ENCODE measurements at regions not wholly inside any gene's neighbourhood (a gene's known extent, or its start where the extent isn't known, plus 50 kb on each side); places are given as distances from the start of the nearest gene placed in this dataset.

GRCh38 chr7:22671177-22671879 lies 55.7 kb upstream of the IL6 start:
- Histone ChIP-seq H2AFZ (ENCODE audit: insufficient read depth, low read length, poor library complexity) (no peak overlapping the region), H2BK5ac (ENCODE audit: low read depth, low read length, poor library complexity) (no peak overlapping the region), H3K27me3 (ENCODE audit: insufficient read depth, low read length) (no peaks in the 10 kb centered on the region), H3K14ac (ENCODE audit: low read length) (peak overlapping the region; percentile 64), H3K79me2 (ENCODE audit: control insufficient read depth, insufficient read depth, low read length, poor library complexity) (no peaks in the 10 kb centered on the region), H4K12ac (ENCODE audit: low read depth, low read length) (no peak overlapping the region), H3K4ac (ENCODE audit: low read depth, low read length) (no peak overlapping the region), H3K4me2 (ENCODE audit: low read length) (no peak overlapping the region), H2AK5ac (ENCODE audit: low read length) (peak overlapping the region; percentile 64), H3K27ac (ENCODE audit: low read depth, low read length) (no peak overlapping the region), H2BK12ac (ENCODE audit: low read length) (no peak overlapping the region), H3K4me1 (ENCODE audit: control insufficient read depth in 1 of 2, insufficient read depth in 2 of 2, low read length in 2 of 2) (peaks cover 13 to 14% of the 10 kb centered on the region in 2 experiments), H3K4me3 (ENCODE audit: low read depth, low read length) (no peak overlapping the region), H3K79me1 (ENCODE audit: low read length) (peaks cover 2% of the 10 kb centered on the region), H3K36me3 (ENCODE audit: control insufficient read depth in 1 of 2, insufficient read depth in 2 of 2, low read length in 2 of 2) (no peaks in the 10 kb centered on the region), H2BK120ac (ENCODE audit: insufficient read depth, low read length, poor library complexity) (no peak overlapping the region), H4K8ac (ENCODE audit: low read depth, low read length) (peak overlapping the region; percentile 58), H3K9me3 (ENCODE audit: insufficient read depth, low read depth, low read length) (no peaks in the 10 kb centered on the region), H4K91ac (ENCODE audit: low read depth, low read length) (no peak overlapping the region), H3K9ac (ENCODE audit: low read length) (no peak overlapping the region), H3K23ac (ENCODE audit: low read length) (peak overlapping the region; percentile 89), H3K18ac (ENCODE audit: low read length) (peak overlapping the region; percentile 41)
- WGBS (ENCODE audit: extremely low coverage, insufficient coverage, insufficient read length): no CpG with 5 or more reads among the region's 5 CpGs
- no peak for DNase-seq

- H3K14ac ChIP-seq (ENCODE audit: low read length): no peak overlapping the region
- H4K12ac ChIP-seq (ENCODE audit: low read depth, low read length): no peak overlapping the region
- H3K4me3 ChIP-seq (ENCODE audit: low read depth, low read length): no peak overlapping the region
- H4K8ac ChIP-seq (ENCODE audit: low read depth, low read length): no peak overlapping the region
- H3K4me1 ChIP-seq (ENCODE audit: control insufficient read depth in 1 of 2, insufficient read depth in 2 of 2, low read length in 2 of 2): peaks cover 13 to 14% of the 10 kb centered on the region in 2 experiments
- no peak overlapping the region for H3K27ac ChIP-seq (ENCODE audit: low read depth, low read length)
- H3K4ac ChIP-seq (ENCODE audit: low read depth, low read length): no peak overlapping the region
- H3K79me2 ChIP-seq (ENCODE audit: control insufficient read depth, insufficient read depth, low read length, poor library complexity): no peaks in the 10 kb centered on the region
- no CpG with 5 or more reads among the region's 1 CpG for WGBS (ENCODE audit: extremely low coverage, insufficient coverage, insufficient read length)
- H3K4me2 ChIP-seq (ENCODE audit: low read length): no peak overlapping the region
- no peaks in the 10 kb centered on the region for H3K27me3 ChIP-seq (ENCODE audit: insufficient read depth, low read length)
- no peak overlapping the region for H3K9ac ChIP-seq (ENCODE audit: low read length)
- DNase-seq: no peak
- no peak overlapping the region for H3K23ac ChIP-seq (ENCODE audit: low read length)
- no peaks in the 10 kb centered on the region for H3K36me3 ChIP-seq (ENCODE audit: control insufficient read depth in 1 of 2, insufficient read depth in 2 of 2, low read length in 2 of 2)
- H4K91ac ChIP-seq (ENCODE audit: low read depth, low read length): no peak overlapping the region
- H3K79me1 ChIP-seq (ENCODE audit: low read length): peaks cover 2% of the 10 kb centered on the region
- H3K18ac ChIP-seq (ENCODE audit: low read length): no peak overlapping the region
- H2BK120ac ChIP-seq (ENCODE audit: insufficient read depth, low read length, poor library complexity): no peak overlapping the region
- no peak overlapping the region for H2AK5ac ChIP-seq (ENCODE audit: low read length)
- no peak overlapping the region for H2BK12ac ChIP-seq (ENCODE audit: low read length)
- H2AFZ ChIP-seq (ENCODE audit: insufficient read depth, low read length, poor library complexity): no peak overlapping the region
- H2BK5ac ChIP-seq (ENCODE audit: low read depth, low read length, poor library complexity): no peak overlapping the region
- H3K9me3 ChIP-seq (ENCODE audit: insufficient read depth, low read depth, low read length): no peaks in the 10 kb centered on the region
Observed at GRCh38 chr7:22670422-22670815, 56.6 kb upstream of the IL6 start.

- no peak overlapping the region for H3K27ac ChIP-seq (ENCODE audit: low read depth, low read length)
- no peak overlapping the region for H4K12ac ChIP-seq (ENCODE audit: low read depth, low read length)
- peaks cover 4% of the 10 kb centered on the region for H3K79me1 ChIP-seq (ENCODE audit: low read length)
- H2BK5ac ChIP-seq (ENCODE audit: low read depth, low read length, poor library complexity): no peak overlapping the region
- peaks cover 13 to 14% of the 10 kb centered on the region in 2 experiments for H3K4me1 ChIP-seq (ENCODE audit: control insufficient read depth in 1 of 2, insufficient read depth in 2 of 2, low read length in 2 of 2)
- no CpG with 5 or more reads among the region's 5 CpGs for WGBS (ENCODE audit: extremely low coverage, insufficient coverage, insufficient read length)
- no peak overlapping the region for H3K4me2 ChIP-seq (ENCODE audit: low read length)
- no peak overlapping the region for H3K9ac ChIP-seq (ENCODE audit: low read length)
- no peaks in the 10 kb centered on the region for H3K79me2 ChIP-seq (ENCODE audit: control insufficient read depth, insufficient read depth, low read length, poor library complexity)
- no peak overlapping the region for H3K14ac ChIP-seq (ENCODE audit: low read length)
- H2AK5ac ChIP-seq (ENCODE audit: low read length): no peak overlapping the region
- no peak overlapping the region for H2BK120ac ChIP-seq (ENCODE audit: insufficient read depth, low read length, poor library complexity)
- no peak overlapping the region for H2AFZ ChIP-seq (ENCODE audit: insufficient read depth, low read length, poor library complexity)
- H2BK12ac ChIP-seq (ENCODE audit: low read length): no peak overlapping the region
- no peak overlapping the region for H3K4ac ChIP-seq (ENCODE audit: low read depth, low read length)
- no peak overlapping the region for H3K18ac ChIP-seq (ENCODE audit: low read length)
- no peaks in the 10 kb centered on the region for H3K36me3 ChIP-seq (ENCODE audit: control insufficient read depth in 1 of 2, insufficient read depth in 2 of 2, low read length in 2 of 2)
- no peak for DNase-seq
- no peak overlapping the region for H4K91ac ChIP-seq (ENCODE audit: low read depth, low read length)
- no peaks in the 10 kb centered on the region for H3K9me3 ChIP-seq (ENCODE audit: insufficient read depth, low read depth, low read length)
- H3K4me3 ChIP-seq (ENCODE audit: low read depth, low read length): no peak overlapping the region
- H3K27me3 ChIP-seq (ENCODE audit: insufficient read depth, low read length): no peaks in the 10 kb centered on the region
- no peak overlapping the region for H4K8ac ChIP-seq (ENCODE audit: low read depth, low read length)
- H3K23ac ChIP-seq (ENCODE audit: low read length): no peak overlapping the region
Observed at GRCh38 chr7:22669692-22670421, 57.1 kb upstream of the IL6 start.

- Histone ChIP-seq H4K12ac (ENCODE audit: low read depth, low read length) (no peak overlapping the region), H3K9ac (ENCODE audit: low read length) (no peak overlapping the region), H3K36me3 (ENCODE audit: control insufficient read depth in 1 of 2, insufficient read depth in 2 of 2, low read length in 2 of 2) (no peaks in the 10 kb centered on the region), H3K27ac (ENCODE audit: low read depth, low read length) (no peak overlapping the region), H4K8ac (ENCODE audit: low read depth, low read length) (no peak overlapping the region), H3K4me2 (ENCODE audit: low read length) (no peak overlapping the region), H3K79me1 (ENCODE audit: low read length) (peaks cover 4% of the 10 kb centered on the region), H3K4me3 (ENCODE audit: low read depth, low read length) (no peak overlapping the region), H2BK120ac (ENCODE audit: insufficient read depth, low read length, poor library complexity) (no peak overlapping the region), H3K9me3 (ENCODE audit: insufficient read depth, low read depth, low read length) (no peaks in the 10 kb centered on the region), H3K4me1 (ENCODE audit: control insufficient read depth in 1 of 2, insufficient read depth in 2 of 2, low read length in 2 of 2) (peaks cover 13 to 14% of the 10 kb centered on the region in 2 experiments), H3K18ac (ENCODE audit: low read length) (no peak overlapping the region), H3K4ac (ENCODE audit: low read depth, low read length) (no peak overlapping the region), H4K91ac (ENCODE audit: low read depth, low read length) (no peak overlapping the region), H3K27me3 (ENCODE audit: insufficient read depth, low read length) (no peaks in the 10 kb centered on the region), H2AK5ac (ENCODE audit: low read length) (no peak overlapping the region), H2BK5ac (ENCODE audit: low read depth, low read length, poor library complexity) (no peak overlapping the region), H3K23ac (ENCODE audit: low read length) (no peak overlapping the region), H3K79me2 (ENCODE audit: control insufficient read depth, insufficient read depth, low read length, poor library complexity) (no peaks in the 10 kb centered on the region), H3K14ac (ENCODE audit: low read length) (no peak overlapping the region), H2AFZ (ENCODE audit: insufficient read depth, low read length, poor library complexity) (no peak overlapping the region), H2BK12ac (ENCODE audit: low read length) (no peak overlapping the region)
- DNase-seq: peak; percentile 59 to 81
- WGBS (ENCODE audit: extremely low coverage, insufficient coverage, insufficient read length): no CpG with 5 or more reads among the region's 3 CpGs
Observed at GRCh38 chr7:22668971-22669401, 58.0 kb upstream of the IL6 start.

Measured in trophoblast cell (in vitro differentiated cells and primary cell).